ENCODE measurements at regions not wholly inside any gene's neighbourhood (a gene's known extent, or its start where the extent isn't known, plus 50 kb on each side); places are given as distances from the start of the nearest gene placed in this dataset.

GRCh38 chr11:35868491-35868890, 75.4 kb upstream of the LDLRAD3 start:
- DNase-seq = no peak

GRCh38 chr11:35873721-35874120, 70.1 kb upstream of the LDLRAD3 start:
- no peak for DNase-seq

GRCh38 chr11:35874751-35875450, 69.0 kb upstream of the LDLRAD3 start:
- DNase-seq = no peak

- DNase-seq = no peak
These were observed 68.4 kb upstream of the LDLRAD3 start for GRCh38 chr11:35875466-35875865.

GRCh38 chr11:35876786-35877185, 67.1 kb upstream of the LDLRAD3 start:
- DNase-seq = no peak

GRCh38 chr11:35878741-35879140, 65.1 kb upstream of the LDLRAD3 start:
- DNase-seq = no peak

- DNase-seq = no peak
These were observed 64.5 kb upstream of the LDLRAD3 start for GRCh38 chr11:35879361-35879760.

- DNase-seq = no peak
These were observed 57.1 kb upstream of the LDLRAD3 start for GRCh38 chr11:35886759-35887158.

- DNase-seq = no peak
These were observed 56.1 kb upstream of the LDLRAD3 start for GRCh38 chr11:35887737-35888136.

GRCh38 chr11:35888961-35889360, 54.9 kb upstream of the LDLRAD3 start:
- no peak for DNase-seq

GRCh38 chr11:35891096-35891495, 52.8 kb upstream of the LDLRAD3 start:
- DNase-seq = no peak

GRCh38 chr11:35892166-35892565, 51.7 kb upstream of the LDLRAD3 start:
- no peak for DNase-seq

GRCh38 chr11:35893796-35894475, 49.9 kb upstream of the LDLRAD3 start:
- DNase-seq = peak; percentile 23

Data from eye (tissue), 1 donor.